Amniotic epithelial cell (primary cell): ENCODE measurements at regions not wholly inside any gene's neighbourhood (a gene's known extent, or its start where the extent isn't known, plus 50 kb on each side); places are given as distances from the start of the nearest gene placed in this dataset.
A peak's percentile ranks its signal among the peaks of the same experiment; 100 is the strongest.

Experiments used
- DNase-seq: peaks from one replicate; pipeline ENCODE4 v3.0.0-alpha.2; 2010; ENCODE audit warnings: low read depth

DNA sequence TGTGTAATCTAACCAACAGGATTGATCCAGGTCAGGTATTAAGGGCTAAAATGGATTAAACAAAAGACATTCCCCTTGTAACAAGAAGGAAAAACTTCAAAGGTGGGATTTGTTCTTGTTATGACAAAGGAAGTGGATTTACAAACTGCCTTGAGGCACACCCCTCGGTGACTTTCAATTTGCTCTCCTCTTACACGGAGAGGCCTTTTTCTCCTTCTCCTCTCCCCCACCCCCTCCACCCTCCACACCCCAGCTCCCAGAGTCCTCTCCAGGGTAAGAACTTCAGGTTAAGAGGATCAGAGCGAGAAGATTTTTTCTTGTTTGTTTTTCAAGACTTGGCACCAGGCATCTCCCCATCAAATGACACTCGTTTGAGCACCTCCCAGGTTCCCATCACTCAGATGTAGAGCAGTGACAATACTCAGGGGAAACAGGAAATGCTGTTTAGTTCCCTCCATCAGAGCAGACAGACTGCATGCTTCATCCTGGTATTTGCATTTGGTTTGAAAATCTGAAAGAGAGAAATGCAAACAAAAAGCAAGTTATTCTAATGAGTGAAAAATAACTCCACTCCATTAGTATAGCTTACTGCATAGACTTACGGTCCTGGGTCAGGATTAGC lies 77.6 kb upstream of the TMEM260 start:
- DNase-seq, result no peak

GRCh38 chr14:56505361-56505760 lies 74.2 kb upstream of the TMEM260 start:
- no peak for DNase-seq

- peak; percentile 11 for DNase-seq
Measured at GRCh38 chr14:56512521-56512920, 67.1 kb upstream of the TMEM260 start.

GRCh38 chr14:56514663-56515371 lies 64.8 kb upstream of the TMEM260 start:
- DNase-seq, result peak; percentile 87

- DNase-seq, result no peak
Measured at GRCh38 chr14:56515739-56516138, 63.9 kb upstream of the TMEM260 start.

- no peak for DNase-seq
Measured at GRCh38 chr14:56522403-56522802, 57.2 kb upstream of the TMEM260 start.

- no peak for DNase-seq
Measured at GRCh38 chr14:56524971-56525677, 54.5 kb upstream of the TMEM260 start.

DNA sequence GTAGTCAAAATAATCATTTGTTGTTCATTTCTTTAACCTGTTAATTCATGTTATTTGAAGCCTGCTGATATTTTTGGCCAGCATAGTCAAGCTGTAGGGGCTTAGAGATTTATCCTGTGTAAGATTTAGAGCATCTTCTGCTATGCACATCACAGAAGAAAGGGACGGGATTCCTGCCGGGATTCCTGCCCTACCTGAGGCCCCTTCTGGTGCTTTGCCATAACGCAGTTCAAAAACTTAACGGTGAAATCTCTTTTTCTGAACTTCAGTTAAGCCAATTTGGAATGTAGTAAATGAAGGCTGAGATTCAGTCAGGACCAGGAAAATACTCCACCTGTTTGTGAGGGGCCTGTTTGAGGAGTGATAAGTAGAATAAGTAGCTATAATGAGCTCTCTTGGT lies 50.7 kb upstream of the TMEM260 start:
- DNase-seq, result no peak
